C4-2B (cell line): ENCODE measurements at regions not wholly inside any gene's neighbourhood (a gene's known extent, or its start where the extent isn't known, plus 50 kb on each side); places are given as distances from the start of the nearest gene placed in this dataset.

Source experiments
- H3K27ac ChIP-seq: fragments of 450-650 bp; 2 replicates; pipeline ENCODE4 v1.5.1; 2017
- ZFX ChIP-seq: fragments of 450-650 bp; IDR thresholded peaks from 2 replicates; pipeline ENCODE4 v1.6.1; 2017
- TF ChIP-seq, protein P1 (sequence below): fragments of 450-650 bp; conservative IDR thresholded peaks from 2 replicates; pipeline ENCODE4 v1.5.1; 2017; ENCODE audit warnings: mild to moderate bottlenecking

GRCh38 chrX:124212622-124213021, 119.8 kb upstream of the TEX13D start:
- H3K27ac ChIP-seq, result no peak overlapping the region
- TF ChIP-seq, protein P1, sequence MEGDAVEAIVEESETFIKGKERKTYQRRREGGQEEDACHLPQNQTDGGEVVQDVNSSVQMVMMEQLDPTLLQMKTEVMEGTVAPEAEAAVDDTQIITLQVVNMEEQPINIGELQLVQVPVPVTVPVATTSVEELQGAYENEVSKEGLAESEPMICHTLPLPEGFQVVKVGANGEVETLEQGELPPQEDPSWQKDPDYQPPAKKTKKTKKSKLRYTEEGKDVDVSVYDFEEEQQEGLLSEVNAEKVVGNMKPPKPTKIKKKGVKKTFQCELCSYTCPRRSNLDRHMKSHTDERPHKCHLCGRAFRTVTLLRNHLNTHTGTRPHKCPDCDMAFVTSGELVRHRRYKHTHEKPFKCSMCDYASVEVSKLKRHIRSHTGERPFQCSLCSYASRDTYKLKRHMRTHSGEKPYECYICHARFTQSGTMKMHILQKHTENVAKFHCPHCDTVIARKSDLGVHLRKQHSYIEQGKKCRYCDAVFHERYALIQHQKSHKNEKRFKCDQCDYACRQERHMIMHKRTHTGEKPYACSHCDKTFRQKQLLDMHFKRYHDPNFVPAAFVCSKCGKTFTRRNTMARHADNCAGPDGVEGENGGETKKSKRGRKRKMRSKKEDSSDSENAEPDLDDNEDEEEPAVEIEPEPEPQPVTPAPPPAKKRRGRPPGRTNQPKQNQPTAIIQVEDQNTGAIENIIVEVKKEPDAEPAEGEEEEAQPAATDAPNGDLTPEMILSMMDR, result no peak
- no peak for TF ChIP-seq ZFX

- no peak overlapping the region for H3K27ac ChIP-seq
- TF ChIP-seq ZFX, result no peak
- TF ChIP-seq, protein P1, result no peak
Observed at GRCh38 chrX:124215786-124216185, 116.7 kb upstream of the TEX13D start.

DNA sequence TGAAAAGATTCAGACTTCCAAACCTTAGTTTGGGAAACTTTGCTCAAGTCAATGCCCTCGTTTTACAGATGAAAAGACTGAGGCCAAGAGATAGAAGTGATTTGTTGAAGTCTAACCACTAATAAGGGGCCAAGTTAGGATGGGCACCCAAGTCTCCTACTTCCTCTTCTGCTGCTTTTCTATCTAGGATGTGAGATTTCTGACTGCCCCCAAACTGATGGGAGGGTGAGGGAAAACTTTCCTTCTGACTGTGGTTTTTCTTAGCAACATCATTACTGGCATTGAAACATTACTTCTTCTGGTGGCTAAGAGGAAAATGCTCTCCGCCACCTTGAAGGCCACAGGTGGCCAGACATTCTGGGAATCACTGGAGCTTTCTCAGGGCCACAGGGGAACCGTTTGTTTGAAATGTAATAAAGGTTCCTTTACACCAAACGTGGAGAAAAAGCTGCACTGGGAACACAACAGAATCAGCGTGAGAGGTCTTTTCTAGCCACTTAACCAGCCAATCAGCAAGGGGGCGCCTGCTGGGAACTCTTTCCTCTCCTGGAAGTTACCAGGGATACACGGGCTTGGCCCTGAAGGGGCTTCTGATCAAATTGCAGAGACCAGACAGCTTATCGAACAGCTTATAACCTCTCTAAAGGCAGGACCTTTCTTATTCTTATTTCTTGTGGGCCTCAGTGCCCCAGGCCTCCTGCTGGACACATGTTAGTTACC, 115.9 kb upstream of the TEX13D start:
- H3K27ac ChIP-seq, result no peak overlapping the region
- TF ChIP-seq, protein P1, result 0 out of 2 replicates have a peak, but pooled peaks have one; percentile 4
- TF ChIP-seq ZFX, result no peak

DNA sequence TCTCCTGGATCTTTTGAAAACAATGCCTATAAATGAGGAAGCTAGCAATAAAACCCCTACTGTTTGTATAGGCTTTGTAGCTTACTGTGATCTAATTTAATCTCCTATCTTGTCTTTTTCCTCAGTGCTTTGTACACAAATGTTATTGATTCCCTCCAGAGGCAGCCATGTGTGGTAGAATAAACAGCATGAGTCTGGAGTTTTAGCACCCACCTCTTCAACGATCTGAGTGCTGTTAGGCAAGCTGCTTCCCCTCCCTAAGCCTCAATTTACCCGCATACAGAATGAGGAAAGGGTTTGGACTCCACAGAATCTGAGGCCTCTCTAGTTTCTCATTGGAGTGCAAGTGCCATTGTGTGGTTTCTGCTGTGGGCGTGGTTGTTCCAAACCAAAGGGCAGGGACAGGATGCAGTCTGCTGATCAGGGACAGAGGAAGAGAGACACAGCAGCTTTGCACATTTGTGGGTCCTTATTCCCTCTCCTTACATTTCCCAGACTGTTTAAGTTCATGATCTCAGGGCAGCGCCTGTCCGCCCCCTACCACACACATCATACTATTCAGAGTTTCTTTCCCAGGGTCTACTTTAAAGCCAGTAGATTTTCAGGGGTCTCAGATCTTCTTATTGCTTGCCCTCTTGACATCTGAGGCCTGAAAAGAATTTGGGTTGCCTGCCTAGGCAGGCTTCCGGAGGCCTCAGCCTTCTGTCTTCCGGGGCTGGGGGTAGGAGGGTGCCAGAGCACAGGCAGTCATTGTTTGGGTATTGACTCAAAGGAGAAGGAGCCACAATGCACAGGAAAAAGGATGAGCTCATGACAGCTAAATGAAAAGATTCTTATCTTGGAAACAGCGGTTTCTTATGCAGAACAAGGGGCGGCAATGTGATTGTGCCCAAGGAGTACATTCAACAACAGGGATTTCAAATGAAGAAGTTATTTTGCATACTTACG, 114.9 kb upstream of the TEX13D start:
- no peak overlapping the region for H3K27ac ChIP-seq
- TF ChIP-seq, protein P1, result no peak
- TF ChIP-seq ZFX, result no peak

- TF ChIP-seq, protein P1, result no peak; the same call in 1 of the 2 replicates
- no peak for TF ChIP-seq ZFX
- H3K27ac ChIP-seq, result no peak overlapping the region
Observed at GRCh38 chrX:124223524-124223923, 108.9 kb upstream of the TEX13D start.

- H3K27ac ChIP-seq, result no peak overlapping the region
- TF ChIP-seq ZFX, result no peak
- TF ChIP-seq, protein P1, result no peak
Observed at GRCh38 chrX:124224528-124224927, 107.9 kb upstream of the TEX13D start.

DNA sequence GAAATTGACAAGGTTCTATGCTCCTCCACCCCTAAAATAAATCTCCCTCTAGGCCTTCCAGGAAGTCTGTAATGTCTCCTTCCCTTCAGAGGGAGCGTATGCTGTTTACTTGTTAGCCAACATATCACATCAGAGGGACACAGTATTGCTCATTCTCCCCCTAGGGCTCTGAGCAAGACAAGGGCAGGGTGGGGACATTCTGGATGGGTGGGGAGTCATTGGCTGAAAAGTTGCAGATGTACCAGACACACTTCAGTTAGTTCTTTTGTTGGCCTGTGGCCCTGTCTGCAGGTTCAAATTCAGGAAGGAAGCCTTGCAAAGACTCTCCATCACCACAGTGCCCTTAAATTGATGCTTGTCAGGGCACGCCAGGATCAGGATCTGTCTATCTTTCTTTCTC, 106.3 kb upstream of the TEX13D start:
- H3K27ac ChIP-seq, result no peak overlapping the region
- TF ChIP-seq, protein P1, result no peak
- no peak for TF ChIP-seq ZFX
